SK-N-SH (cell line): ENCODE measurements at regions not wholly inside any gene's neighbourhood (a gene's known extent, or its start where the extent isn't known, plus 50 kb on each side); places are given as distances from the start of the nearest gene placed in this dataset.

Experiments
- CTCF ChIA-PET: fragments of 300-600, 350-600 bp; formaldehyde crosslinking; extraction: SDS; loops from one replicate; lab custom pipeline; 2021; lab: Yijun Ruan, JAX
- POLR2A ChIA-PET: fragments of 350-600 bp; sonication (Branson Sonifier 250); formaldehyde crosslinking; extraction: SDS; loops from one replicate; lab custom pipeline; 2020; ENCODE audit warnings: antibody characterized with exemption, inconsistent platforms; lab: Yijun Ruan, JAX
- DNase-seq: peaks from one replicate; pipeline ENCODE4 v3.0.0; 2012
- H2AFZ ChIP-seq: fragments of 200-600 bp; sonication (generic); 2 replicates; pipeline ENCODE4 v1.8.1; 2016; ENCODE audit warnings: antibody characterized with exemption, mild to moderate bottlenecking, low read depth
- H3F3A ChIP-seq: fragments of 200-600 bp; sonication (generic); replicated peaks from 2 replicates; pipeline ENCODE3; 2016; ENCODE audit warnings: antibody characterized with exemption, mild to moderate bottlenecking; ENCODE audit not compliant: insufficient read depth
- H3K27ac ChIP-seq, 2 experiments: fragments of 200-500 bp in 1 of 2; fragments of 200-600 bp in 1 of 2; sonication (Bioruptor generic) in 1 of 2; sonication (generic), shearing (Covaris generic) in 1 of 2; 2 replicates each; pipeline versions ENCODE4 v1.5.1 to v1.6.1; 2014 to 2016; ENCODE audit warnings: low read depth in 2 of 2, inconsistent platforms in 1 of 2, low read length in 1 of 2, mild to moderate bottlenecking in 1 of 2, mixed read lengths in 1 of 2
- H3K27me3 ChIP-seq: fragments of 200-600 bp; sonication (generic), shearing (Covaris generic); 2 replicates; pipeline ENCODE4 v1.6.1; 2016; ENCODE audit warnings: mixed run types; ENCODE audit not compliant: insufficient read depth
- H3K36me3 ChIP-seq, 2 experiments: fragments of 200-500 bp in 1 of 2; fragments of 200-600 bp in 1 of 2; sonication (Bioruptor generic) in 1 of 2; sonication (generic) in 1 of 2; replicated peaks in 1 of 2; 2 replicates each; pipeline versions ENCODE3 to v1.5.1; 2014 to 2016; ENCODE audit warnings: low read length in 1 of 2, mild to moderate bottlenecking in 1 of 2; ENCODE audit not compliant: insufficient read depth in 2 of 2, control insufficient read depth in 1 of 2
- H3K4me1 ChIP-seq, 2 experiments: fragments of 200-500 bp in 1 of 2; fragments of 200-600 bp in 1 of 2; sonication (Bioruptor generic) in 1 of 2; sonication (generic), shearing (Covaris generic) in 1 of 2; 2 replicates each; pipeline versions ENCODE4 v1.5.1 to v1.6.1; 2014 to 2016; ENCODE audit warnings: low read depth in 1 of 2, low read length in 1 of 2, mixed run types in 1 of 2; ENCODE audit not compliant: insufficient read depth in 2 of 2, control insufficient read depth in 1 of 2
- H3K4me2 ChIP-seq: fragments of 200-600 bp; sonication (generic), shearing (Covaris generic); 2 replicates; pipeline ENCODE4 v1.6.1; 2017; ENCODE audit warnings: mixed run types
- H3K4me3 ChIP-seq, 2 experiments: fragments of 200-500 bp in 1 of 2; fragments of 200-600 bp in 1 of 2; sonication (Bioruptor generic) in 1 of 2; sonication (generic), shearing (Covaris generic) in 1 of 2; 2 replicates each; pipeline versions ENCODE4 v1.5.1 to v1.8.1; 2014 to 2016; ENCODE audit warnings: low read depth in 2 of 2, inconsistent platforms in 1 of 2, low read length in 1 of 2, mild to moderate bottlenecking in 1 of 2, mixed read lengths in 1 of 2, moderate library complexity in 1 of 2
- H3K79me2 ChIP-seq: fragments of 200-600 bp; sonication (generic); 2 replicates; pipeline ENCODE4 v1.8.1; 2017; ENCODE audit warnings: mild to moderate bottlenecking; ENCODE audit not compliant: insufficient read depth
- H3K9ac ChIP-seq: fragments of 200-600 bp; sonication (generic); 2 replicates; pipeline ENCODE4 v1.6.1; 2017; ENCODE audit warnings: mixed run types
- H3K9me2 ChIP-seq: fragments of 200-600 bp; sonication (generic); 2 replicates; pipeline ENCODE4 v1.6.1; 2017; ENCODE audit warnings: mixed run types
- H3K9me3 ChIP-seq: fragments of 200-600 bp; sonication (generic); 2 replicates; pipeline ENCODE4 v1.6.1; 2017; ENCODE audit warnings: mixed run types, mild to moderate bottlenecking, moderate library complexity
- H4K20me1 ChIP-seq: fragments of 200-600 bp; sonication (generic); 2 replicates; pipeline ENCODE4 v1.6.1; 2017; ENCODE audit warnings: mild to moderate bottlenecking, mixed run types; ENCODE audit not compliant: insufficient read depth
- GABPA ChIP-seq: IDR thresholded peaks from 2 replicates; pipeline ENCODE4 v1.4.0; 2012; ENCODE audit warnings: low read depth, mild to moderate bottlenecking
- JUND ChIP-seq: IDR thresholded peaks from 2 replicates; pipeline ENCODE4 v1.4.0; 2012
- RAD21 ChIP-seq: IDR thresholded peaks from 2 replicates; pipeline ENCODE4 v1.6.1; 2012; ENCODE audit warnings: mild to moderate bottlenecking, low read length
- RXRA ChIP-seq: IDR thresholded peaks from 2 replicates; pipeline ENCODE4 v1.4.0; 2012; ENCODE audit warnings: low read depth, mild to moderate bottlenecking, borderline replicate concordance
- YY1 ChIP-seq: IDR thresholded peaks from 2 replicates; pipeline ENCODE4 v1.4.0; 2012; ENCODE audit warnings: low read depth, mild to moderate bottlenecking
- WGBS: methylation state at CpG from one replicate; pipeline ENCODE4 v1.1.6; 2017; ENCODE audit warnings: low lambda C conversion rate; 5-methylcytosine and 5-hydroxymethylcytosine counted together
- TF ChIP-seq, protein P1 (sequence below): IDR thresholded peaks from 2 replicates; pipeline ENCODE4 v1.4.0; 2012; ENCODE audit warnings: low read depth
- TF ChIP-seq, protein P2 (sequence below): IDR thresholded peaks from 2 replicates; pipeline ENCODE4 v1.4.0; 2012; ENCODE audit warnings: low read depth, borderline replicate concordance
- TF ChIP-seq, protein P3 (sequence below): IDR thresholded peaks from 2 replicates; pipeline ENCODE4 v1.4.0; 2012; ENCODE audit warnings: low read depth, borderline replicate concordance
- TF ChIP-seq, protein P4 (sequence below): fragments of 150-350 bp; IDR thresholded peaks from 2 replicates; pipeline ENCODE4 v1.6.1; 2017; ENCODE audit warnings: antibody characterized with exemption, low read length, low read depth, borderline replicate concordance

DNA sequence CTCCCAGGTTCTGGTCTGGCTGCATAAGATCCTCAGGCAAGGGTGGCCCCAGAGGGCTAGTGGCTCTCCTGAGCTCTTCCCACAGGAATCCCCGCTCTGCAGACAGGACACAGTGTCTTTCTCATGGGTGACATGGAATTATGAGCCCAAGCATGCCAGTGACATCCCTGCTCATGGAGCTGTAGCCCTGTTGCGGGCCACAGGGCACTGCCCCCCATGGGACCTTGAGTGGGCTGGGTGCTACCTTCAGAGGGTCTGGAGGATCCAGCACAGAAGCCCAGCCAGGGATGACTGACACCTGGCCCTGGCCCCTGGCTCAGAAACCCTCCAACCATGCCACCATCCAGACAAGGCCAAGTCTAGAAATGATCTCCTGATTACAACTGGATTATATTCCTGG lies 657.5 kb upstream of the DEFB115 start:
- WGBS, result no CpG with 5 or more reads among the region's 2 CpGs
- Histone ChIP-seq H3K9ac (no peak overlapping the region), H4K20me1 (no peaks in the 10 kb centered on the region), H3K4me2 (no peak overlapping the region), H3K27ac (no peak overlapping the region), H3K9me2 (no peaks in the 10 kb centered on the region), H3K4me3 (no peak overlapping the region), H3F3A (no peaks in the 10 kb centered on the region), H3K36me3 (no peaks in the 10 kb centered on the region), H3K4me1 (no peaks in the 10 kb centered on the region), H3K79me2 (no peaks in the 10 kb centered on the region), H3K9me3 (no peaks in the 10 kb centered on the region), H2AFZ (no peak overlapping the region), H3K27me3 (no peaks in the 10 kb centered on the region)
- no peak for DNase-seq
- TF ChIP-seq, protein P1, sequence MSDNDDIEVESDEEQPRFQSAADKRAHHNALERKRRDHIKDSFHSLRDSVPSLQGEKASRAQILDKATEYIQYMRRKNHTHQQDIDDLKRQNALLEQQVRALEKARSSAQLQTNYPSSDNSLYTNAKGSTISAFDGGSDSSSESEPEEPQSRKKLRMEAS, result no peak
- TF ChIP-seq, protein P2, sequence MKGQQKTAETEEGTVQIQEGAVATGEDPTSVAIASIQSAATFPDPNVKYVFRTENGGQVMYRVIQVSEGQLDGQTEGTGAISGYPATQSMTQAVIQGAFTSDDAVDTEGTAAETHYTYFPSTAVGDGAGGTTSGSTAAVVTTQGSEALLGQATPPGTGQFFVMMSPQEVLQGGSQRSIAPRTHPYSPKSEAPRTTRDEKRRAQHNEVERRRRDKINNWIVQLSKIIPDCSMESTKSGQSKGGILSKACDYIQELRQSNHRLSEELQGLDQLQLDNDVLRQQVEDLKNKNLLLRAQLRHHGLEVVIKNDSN, result no peak
- no peak for TF ChIP-seq JUND
- no peak for TF ChIP-seq GABPA
- TF ChIP-seq, protein P3, sequence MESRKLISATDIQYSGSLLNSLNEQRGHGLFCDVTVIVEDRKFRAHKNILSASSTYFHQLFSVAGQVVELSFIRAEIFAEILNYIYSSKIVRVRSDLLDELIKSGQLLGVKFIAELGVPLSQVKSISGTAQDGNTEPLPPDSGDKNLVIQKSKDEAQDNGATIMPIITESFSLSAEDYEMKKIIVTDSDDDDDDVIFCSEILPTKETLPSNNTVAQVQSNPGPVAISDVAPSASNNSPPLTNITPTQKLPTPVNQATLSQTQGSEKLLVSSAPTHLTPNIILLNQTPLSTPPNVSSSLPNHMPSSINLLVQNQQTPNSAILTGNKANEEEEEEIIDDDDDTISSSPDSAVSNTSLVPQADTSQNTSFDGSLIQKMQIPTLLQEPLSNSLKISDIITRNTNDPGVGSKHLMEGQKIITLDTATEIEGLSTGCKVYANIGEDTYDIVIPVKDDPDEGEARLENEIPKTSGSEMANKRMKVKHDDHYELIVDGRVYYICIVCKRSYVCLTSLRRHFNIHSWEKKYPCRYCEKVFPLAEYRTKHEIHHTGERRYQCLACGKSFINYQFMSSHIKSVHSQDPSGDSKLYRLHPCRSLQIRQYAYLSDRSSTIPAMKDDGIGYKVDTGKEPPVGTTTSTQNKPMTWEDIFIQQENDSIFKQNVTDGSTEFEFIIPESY, result no peak
- TF ChIP-seq YY1, result no peak
- TF ChIP-seq, protein P4, sequence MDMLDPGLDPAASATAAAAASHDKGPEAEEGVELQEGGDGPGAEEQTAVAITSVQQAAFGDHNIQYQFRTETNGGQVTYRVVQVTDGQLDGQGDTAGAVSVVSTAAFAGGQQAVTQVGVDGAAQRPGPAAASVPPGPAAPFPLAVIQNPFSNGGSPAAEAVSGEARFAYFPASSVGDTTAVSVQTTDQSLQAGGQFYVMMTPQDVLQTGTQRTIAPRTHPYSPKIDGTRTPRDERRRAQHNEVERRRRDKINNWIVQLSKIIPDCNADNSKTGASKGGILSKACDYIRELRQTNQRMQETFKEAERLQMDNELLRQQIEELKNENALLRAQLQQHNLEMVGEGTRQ, result no peak
- ChIA-PET CTCF (no interaction called here), POLR2A (no interaction called here)

DNA sequence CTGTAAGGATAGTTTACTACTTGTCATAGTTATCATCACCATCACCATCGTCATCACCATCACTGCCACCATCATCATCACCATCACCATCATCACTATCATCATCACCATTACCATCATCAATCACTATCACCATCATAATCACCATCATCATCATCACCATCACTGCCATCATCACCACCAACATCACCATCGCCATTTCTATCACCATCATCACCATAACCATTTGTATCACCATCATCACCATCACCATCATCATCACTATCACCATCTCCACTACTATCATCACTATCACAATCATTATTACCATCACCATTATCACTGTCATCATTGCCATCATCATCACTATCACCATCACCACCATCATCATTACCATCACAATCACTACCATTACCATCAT lies 655.5 kb upstream of the DEFB115 start:
- Histone ChIP-seq H3K27ac (no peak overlapping the region), H3K4me2 (no peak overlapping the region), H3K4me3 (no peak overlapping the region), H3K4me1 (no peaks in the 10 kb centered on the region), H2AFZ (no peak overlapping the region), H3K27me3 (no peaks in the 10 kb centered on the region), H3F3A (no peaks in the 10 kb centered on the region), H4K20me1 (no peaks in the 10 kb centered on the region), H3K9me3 (no peaks in the 10 kb centered on the region), H3K9ac (no peak overlapping the region), H3K36me3 (no peaks in the 10 kb centered on the region), H3K79me2 (no peaks in the 10 kb centered on the region), H3K9me2 (no peaks in the 10 kb centered on the region)
- CTCF ChIA-PET, result no interaction called here
- no peak for DNase-seq
- POLR2A ChIA-PET, result no interaction called here
- 0% methylated on average over 2 of the region's 2 CpGs for WGBS
- TF ChIP-seq RXRA (no peak), RAD21 (no peak), JUND (no peak)
